Kidney tubule cell (primary cell): ENCODE measurements at regions not wholly inside any gene's neighbourhood (a gene's known extent, or its start where the extent isn't known, plus 50 kb on each side); places are given as distances from the start of the nearest gene placed in this dataset.
"Not testable (repeated sequence)": the region's sequence is repeated elsewhere in the genome, so short reads cannot be mapped to it uniquely, and the experiment has no call there.

Experiments used
- DNase-seq: peaks from one replicate; pipeline ENCODE4 v3.0.0-alpha.2; 2018; ENCODE audit warnings: low spot score

DNA sequence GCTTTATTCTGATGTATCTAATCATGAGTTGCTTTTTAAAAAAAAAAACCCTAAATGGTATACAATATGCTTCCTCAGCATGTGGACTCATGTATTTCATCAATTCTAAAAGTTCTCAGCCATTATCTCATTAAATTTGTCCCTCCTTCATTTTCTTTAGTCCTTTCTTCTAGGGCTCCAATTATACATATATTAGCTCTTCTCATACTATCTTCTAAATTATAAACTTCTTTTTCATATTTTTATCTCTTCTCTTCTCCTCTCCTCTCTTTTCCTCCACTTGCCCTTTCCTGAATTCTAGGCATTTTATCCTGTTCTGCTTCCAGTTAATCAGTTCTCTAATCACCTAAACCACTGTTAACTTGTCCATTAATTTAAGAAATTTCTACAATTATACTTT, 55.0 kb upstream of the IL33 start:
- DNase-seq, result no peak

DNA sequence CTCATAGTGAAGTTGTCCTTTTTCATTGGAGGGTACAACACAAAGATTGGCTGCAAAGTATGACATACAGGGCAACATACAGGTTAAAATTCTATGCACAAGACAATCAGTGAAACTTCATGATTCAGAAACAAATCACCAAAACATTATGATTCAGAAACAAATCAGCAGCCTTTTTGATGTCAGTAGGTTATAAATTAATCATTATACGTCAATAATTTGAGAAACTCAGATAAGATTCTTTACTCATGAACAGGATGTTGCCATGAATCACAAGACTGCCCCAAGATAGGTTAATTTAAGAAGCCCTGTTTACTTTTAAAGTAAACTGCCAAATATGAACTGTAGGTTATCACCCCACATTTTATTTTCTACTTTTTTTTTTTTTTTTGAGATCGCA, 62.2 kb upstream of the IL33 start:
- peak; percentile 89 for DNase-seq

DNA sequence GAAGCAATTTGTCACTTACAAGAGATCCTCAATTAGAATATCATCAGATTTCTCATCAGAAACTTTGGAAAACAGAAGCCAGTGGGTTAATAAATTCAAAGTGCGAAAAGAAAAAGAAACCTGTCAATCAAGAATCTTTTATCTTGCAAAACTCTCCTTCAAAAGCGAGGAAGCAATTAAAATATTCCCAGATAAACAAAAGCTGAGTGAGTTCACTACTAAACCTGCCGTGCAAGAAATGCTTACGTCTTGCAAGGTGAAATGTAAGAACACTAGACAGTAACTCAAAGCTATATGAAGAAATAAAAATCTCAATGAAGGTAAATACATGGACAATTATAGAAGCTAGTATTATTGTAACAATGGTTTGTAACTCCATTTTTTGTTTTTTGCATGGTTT, 62.8 kb upstream of the IL33 start:
- DNase-seq, result no peak

DNA sequence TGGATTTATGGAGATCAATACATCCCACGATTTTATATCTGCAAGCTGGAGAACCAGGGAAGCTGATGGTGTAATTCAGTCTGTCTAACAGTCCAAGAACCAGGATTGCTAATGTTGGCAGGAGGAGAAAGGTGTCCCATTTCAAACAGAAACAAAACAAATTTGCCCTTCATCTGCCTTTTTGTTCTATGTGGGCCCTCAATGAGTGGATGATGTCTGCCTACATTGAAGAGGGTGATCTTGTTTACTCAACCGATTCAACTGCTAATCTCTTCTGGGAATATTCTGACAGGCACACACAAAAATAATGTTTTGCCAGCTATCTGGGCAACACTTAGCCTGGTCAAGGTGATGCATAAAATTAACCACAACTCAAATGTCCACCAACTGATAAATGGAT, 65.1 kb upstream of the IL33 start:
- DNase-seq, result no peak

DNA sequence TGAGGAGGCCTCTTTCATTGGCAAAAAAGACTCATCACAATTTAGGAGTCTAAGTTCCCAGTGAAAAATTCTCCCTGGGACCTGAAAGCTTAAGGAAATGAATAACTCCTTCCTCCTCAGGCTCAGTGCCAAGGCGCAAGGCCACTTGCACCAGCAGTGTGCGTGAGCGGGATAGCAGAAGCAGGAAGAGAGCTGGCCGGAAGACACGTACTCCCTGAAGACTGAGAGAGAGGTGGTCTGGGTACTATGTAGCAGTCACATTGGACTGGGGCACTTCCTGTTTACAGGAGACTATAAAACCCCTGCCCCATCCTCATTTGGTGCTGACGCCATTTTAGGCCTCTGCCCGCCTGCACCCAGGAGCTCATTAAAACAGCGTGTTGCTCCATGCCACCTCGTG, 66.3 kb upstream of the IL33 start:
- no peak for DNase-seq

DNA sequence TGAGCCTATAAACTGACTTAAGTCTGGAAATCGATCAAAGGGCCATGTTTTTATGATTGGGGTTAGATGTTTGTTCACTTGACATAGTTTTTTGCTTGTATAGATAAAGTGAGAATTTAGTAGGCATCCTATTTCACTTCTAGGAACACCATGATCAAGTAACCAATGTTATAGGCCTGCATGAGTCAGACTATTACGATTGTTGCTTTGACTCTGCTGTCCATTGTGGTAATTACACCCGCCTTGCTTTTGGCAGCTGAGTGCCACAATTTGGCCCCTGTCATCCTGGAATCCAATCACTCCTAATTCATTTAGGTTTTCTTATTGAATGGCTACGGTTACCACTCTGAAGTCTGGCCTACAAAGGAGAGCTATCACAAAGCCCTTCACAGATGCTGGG, 67.8 kb upstream of the IL33 start:
- no peak for DNase-seq

GRCh38 chr9:6144947-6145346, 70.7 kb upstream of the IL33 start:
- no peak for DNase-seq

DNA sequence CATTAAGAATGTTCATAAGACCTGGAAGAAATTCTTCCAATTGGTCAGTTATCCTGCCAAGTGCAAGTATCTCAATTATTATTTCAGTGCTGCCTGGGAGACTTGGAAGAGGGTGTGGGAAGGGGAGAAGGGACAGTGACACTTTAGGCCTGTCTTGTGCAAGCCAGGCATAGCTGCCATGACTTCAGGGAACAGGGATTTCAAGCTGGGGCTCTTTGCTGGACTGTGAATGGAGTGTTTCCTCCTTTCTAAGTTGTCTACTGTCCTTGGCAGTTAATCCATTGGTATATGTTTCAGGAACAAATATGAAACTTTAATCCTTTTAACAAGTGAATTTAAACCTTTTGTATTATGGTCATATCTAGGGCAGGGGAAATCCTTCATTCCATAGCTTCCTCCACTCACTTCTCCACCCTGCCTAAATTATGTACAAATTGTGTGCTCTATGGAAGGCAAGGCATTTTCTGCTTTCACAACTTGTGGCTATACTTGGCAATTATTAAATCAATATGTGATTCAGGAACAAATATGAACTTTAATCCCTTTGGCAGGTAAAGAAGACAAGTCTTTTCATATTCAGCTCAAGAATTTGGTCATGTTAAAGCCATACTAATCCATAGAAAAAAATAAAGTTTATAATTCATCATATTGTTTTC, 72.7 kb upstream of the IL33 start:
- no peak for DNase-seq

- not testable (repeated sequence) for DNase-seq
Observed at GRCh38 chr9:6135780-6136179, 79.8 kb upstream of the IL33 start.

DNA sequence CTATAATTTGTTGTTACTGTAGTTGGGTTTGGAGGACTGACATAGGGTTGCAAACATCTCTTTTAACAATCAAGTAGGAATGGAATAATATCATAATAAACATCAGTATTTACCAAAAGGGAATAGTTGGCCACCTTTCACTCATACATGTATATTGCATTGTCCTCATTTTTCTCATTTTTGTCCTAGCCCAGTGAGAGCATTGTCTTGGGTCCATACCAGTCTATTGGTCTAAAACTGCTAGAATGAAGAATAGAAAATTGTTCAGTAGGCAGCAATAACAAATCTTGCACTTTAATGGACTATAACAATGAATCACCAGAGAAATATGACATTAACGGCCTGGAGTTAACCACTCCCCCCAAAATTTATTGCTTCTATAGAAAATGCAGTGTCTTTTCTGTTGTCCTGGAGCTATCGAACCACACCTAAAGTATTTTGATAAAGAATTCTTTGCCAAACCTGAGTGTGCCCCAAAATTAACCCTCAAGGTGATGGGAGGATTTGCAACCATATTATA, 80.9 kb upstream of the IL33 start:
- DNase-seq, result no peak

GRCh38 chr9:6133346-6134063, 82.1 kb upstream of the IL33 start:
- DNase-seq, result peak; percentile 83

GRCh38 chr9:6132650-6133049, 83.0 kb upstream of the IL33 start:
- no peak for DNase-seq

DNA sequence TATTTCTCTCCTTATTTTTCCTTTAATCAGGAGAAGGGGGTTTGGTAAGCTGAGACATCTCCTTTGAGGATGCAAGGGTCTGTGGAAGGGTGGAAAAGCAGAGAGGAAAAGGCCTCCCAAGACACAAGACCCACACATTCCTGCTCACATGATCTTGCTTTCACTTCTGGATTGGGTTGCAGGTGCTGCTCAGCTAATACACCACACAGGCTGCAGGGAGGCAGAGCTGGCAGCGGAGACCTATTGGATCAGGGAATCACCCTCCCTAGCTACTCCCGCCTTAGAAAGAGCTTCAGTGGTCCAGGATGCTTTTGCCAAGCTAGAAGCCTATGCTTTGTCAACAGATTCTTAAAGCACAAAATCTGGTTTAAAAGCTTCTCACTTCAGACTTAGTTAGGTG, 87.6 kb upstream of the IL33 start:
- DNase-seq, result no peak

DNA sequence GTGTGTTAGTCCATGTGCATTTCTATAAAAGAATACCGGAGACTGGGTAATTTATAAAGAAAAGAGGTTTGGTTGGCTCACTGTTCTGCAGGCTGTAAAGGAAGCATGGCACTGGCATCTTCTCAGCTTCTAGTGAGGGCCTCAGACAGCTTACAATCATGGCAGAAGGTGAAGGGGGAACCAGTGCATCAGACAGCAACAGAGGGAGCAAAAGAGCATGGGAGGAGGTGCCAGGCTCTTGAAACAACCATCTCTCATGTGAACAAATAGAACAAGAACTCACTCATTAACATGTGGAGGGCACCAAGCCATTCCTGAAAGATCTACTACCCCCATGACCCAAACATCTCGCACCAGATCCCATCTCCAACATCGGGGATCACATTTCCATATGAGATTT, 89.2 kb upstream of the IL33 start:
- DNase-seq, result no peak

GRCh38 chr9:6123416-6123815, 92.2 kb upstream of the IL33 start:
- DNase-seq, result no peak

DNA sequence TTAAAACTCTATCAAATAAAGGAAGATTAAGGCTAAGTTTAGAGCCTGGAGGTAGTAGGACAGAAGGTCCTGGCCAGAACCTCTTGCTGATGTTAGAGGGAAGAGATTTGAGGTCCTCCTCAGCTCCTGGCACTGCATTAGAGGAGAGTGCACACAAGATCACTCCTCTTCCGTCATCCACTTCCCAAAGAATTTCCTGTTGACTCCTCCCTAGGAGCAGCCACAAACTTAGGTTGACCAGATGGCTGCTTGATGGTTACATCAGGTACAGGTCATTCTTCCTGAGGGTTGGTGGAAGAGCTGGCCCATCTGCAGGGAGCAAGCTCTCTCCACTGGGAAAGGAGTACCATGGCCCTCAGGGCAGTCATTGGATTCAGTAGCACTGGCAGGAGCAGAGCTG, 93.9 kb upstream of the IL33 start:
- no peak for DNase-seq

GRCh38 chr9:6114424-6114823, 99.0 kb upstream of the RANBP6 start:
- no peak for DNase-seq

DNA sequence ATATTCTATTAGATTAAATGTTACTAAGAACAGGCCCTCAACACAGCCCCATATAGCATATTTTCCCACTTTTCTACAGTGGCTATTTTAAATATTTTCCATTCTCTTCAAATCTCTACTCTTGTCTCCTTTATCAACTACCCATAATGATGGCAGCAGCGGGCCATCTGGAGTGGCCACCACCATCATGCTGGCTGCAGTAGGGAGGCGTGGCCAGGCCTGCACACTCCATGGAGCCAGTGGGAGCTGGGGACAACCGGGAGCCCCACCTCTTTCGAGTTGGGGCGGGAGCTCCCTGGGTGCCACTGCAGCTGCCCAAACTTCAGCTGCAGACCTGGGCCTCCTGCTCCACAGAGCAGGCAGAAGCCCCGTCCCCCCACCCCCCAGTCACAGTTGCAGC, 98.4 kb upstream of the RANBP6 start:
- no peak for DNase-seq

- DNase-seq, result no peak
Observed at GRCh38 chr9:6113312-6113711, 97.9 kb upstream of the RANBP6 start.

DNA sequence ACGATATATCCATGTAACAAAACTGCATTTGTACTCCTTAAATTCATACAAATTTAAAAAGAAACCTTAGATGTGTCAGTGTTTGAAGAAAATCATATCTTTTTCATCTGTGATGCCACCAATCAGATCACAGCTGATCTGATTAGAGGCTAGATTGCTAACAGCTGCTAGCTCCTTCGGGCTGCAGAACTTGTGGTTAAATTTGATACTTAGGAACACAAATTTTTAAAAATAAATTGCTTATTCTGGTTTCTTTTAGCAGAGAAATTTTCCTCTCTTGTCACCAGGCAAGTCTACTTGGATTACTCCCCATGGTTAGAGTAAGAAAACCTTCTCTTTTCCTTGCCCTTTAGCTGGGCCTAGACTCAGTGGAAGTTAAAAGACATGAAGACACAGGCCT, 94.6 kb upstream of the RANBP6 start:
- DNase-seq, result no peak

GRCh38 chr9:6109571-6109970, 94.1 kb upstream of the RANBP6 start:
- peak; percentile 23 for DNase-seq

- DNase-seq, result peak; percentile 61
Observed at GRCh38 chr9:6106711-6107339, 91.4 kb upstream of the RANBP6 start.

DNA sequence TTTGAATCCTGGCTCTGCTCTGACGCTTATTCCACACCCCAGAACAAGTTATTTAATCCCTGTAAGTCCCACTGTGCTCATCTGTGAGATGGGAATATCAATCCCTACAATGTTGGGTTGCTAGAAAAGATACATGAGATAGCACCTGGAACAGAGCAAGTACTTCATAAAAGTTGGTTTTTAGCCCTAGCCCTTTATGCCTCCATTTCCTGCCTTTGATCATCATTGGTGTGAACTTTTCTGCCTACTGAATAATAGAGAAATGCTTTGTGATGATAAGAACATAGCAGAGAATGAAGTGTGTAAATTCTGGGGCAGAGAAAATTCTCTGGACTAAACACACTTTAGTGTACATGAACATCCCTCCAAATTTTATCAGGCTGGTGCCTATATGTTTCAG, 90.3 kb upstream of the RANBP6 start:
- DNase-seq, result no peak
